Liver (tissue), 2 donors: ENCODE measurements at regions not wholly inside any gene's neighbourhood (a gene's known extent, or its start where the extent isn't known, plus 50 kb on each side); places are given as distances from the start of the nearest gene placed in this dataset.

Source experiments
- YY1 ChIP-seq: IDR thresholded peaks from 2 replicates; pipeline ENCODE4 v1.6.1; 2016; ENCODE audit warnings: antibody characterized with exemption, mild to moderate bottlenecking
- TF ChIP-seq, protein P1 (sequence below): fragments of 150-350 bp; IDR thresholded peaks from 2 replicates; pipeline ENCODE4 v1.5.1; 2017; ENCODE audit warnings: improper control_type of control experiment, low read depth, low read length; ENCODE audit not compliant: missing input control
- donor health status: healthy.

DNA sequence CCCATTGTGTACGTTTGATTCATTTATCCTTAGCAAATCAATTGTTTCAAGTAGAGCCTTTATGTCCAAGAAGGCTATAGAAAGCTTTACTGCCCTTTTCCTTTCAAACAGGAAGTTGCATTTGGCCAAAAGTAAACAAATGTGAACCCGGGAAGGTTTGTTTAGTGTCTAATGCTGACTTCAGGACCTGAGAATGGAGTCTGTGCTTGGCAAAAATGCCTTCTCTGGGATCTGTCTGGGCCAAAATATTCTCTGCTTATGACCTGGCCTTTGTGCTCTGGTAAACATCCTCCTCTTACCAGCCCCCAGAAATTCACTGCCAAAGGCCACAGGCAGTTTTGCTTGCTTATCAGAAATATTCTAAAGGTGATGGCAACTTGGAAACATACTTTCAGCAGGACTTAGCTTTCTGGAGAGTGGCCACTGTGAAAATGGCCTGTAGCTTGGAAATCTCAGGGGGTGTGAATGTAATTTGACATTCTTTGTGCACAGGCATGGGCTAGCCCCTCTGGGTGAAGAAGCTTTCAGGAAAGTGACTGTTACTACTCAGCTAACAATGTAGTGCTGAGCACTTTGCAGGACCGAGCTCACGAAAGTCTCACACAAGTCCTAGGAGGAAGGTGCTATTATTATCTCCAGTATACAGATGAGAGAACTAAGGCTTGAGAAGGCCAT is 199.5 kb downstream of the PTEN start:
- TF ChIP-seq YY1, result peak; percentile 87
- TF ChIP-seq, protein P1, sequence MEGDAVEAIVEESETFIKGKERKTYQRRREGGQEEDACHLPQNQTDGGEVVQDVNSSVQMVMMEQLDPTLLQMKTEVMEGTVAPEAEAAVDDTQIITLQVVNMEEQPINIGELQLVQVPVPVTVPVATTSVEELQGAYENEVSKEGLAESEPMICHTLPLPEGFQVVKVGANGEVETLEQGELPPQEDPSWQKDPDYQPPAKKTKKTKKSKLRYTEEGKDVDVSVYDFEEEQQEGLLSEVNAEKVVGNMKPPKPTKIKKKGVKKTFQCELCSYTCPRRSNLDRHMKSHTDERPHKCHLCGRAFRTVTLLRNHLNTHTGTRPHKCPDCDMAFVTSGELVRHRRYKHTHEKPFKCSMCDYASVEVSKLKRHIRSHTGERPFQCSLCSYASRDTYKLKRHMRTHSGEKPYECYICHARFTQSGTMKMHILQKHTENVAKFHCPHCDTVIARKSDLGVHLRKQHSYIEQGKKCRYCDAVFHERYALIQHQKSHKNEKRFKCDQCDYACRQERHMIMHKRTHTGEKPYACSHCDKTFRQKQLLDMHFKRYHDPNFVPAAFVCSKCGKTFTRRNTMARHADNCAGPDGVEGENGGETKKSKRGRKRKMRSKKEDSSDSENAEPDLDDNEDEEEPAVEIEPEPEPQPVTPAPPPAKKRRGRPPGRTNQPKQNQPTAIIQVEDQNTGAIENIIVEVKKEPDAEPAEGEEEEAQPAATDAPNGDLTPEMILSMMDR, result no peak
